HL-60 (cell line): ENCODE measurements at regions not wholly inside any gene's neighbourhood (a gene's known extent, or its start where the extent isn't known, plus 50 kb on each side); places are given as distances from the start of the nearest gene placed in this dataset.

Source experiments
- DNase-seq, 2 experiments: peaks; one replicate each; pipeline ENCODE4 v3.0.0-alpha.2; 2010 to 2020; ENCODE audit warnings: low read depth in 1 of 2, low spot score in 1 of 2
- H3K27ac ChIP-seq: fragments of 250-450 bp; sonication (Bioruptor Pico); replicated peaks from 2 replicates; pipeline ENCODE4 v1.5.1; 2020; ENCODE audit warnings: mild to moderate bottlenecking, moderate library complexity
- H3K27me3 ChIP-seq: fragments of 250-450 bp; sonication (Bioruptor Pico); 2 replicates; pipeline ENCODE4 v1.5.1; 2021; ENCODE audit warnings: mild to moderate bottlenecking, moderate library complexity; ENCODE audit not compliant: insufficient read depth, poor library complexity, severe bottlenecking
- H3K4me3 ChIP-seq: replicated peaks from 2 replicates; pipeline ENCODE4 v1.5.1; 2011; ENCODE audit warnings: mild to moderate bottlenecking, control low read depth, low read length; ENCODE audit not compliant: insufficient read depth
- CTCF ChIP-seq: IDR thresholded peaks from one replicate; pipeline ENCODE4 v1.5.1; 2011; ENCODE audit warnings: low read length, control low read depth, inconsistent platforms; ENCODE audit not compliant: insufficient read depth
- GABPA ChIP-seq: IDR thresholded peaks from 2 replicates; pipeline ENCODE4 v1.6.1; 2012; ENCODE audit warnings: low read depth
- POLR2AphosphoS5 ChIP-seq: IDR thresholded peaks from 2 replicates; pipeline ENCODE4 v1.6.1; 2012; ENCODE audit warnings: low read depth
- REST ChIP-seq: IDR thresholded peaks from 2 replicates; pipeline ENCODE4 v1.6.1; 2012; ENCODE audit warnings: low read depth; ENCODE audit not compliant: insufficient replicate concordance
- SPI1 ChIP-seq: IDR thresholded peaks from 2 replicates; pipeline ENCODE4 v1.6.1; 2012; ENCODE audit warnings: low read depth, mild to moderate bottlenecking, borderline replicate concordance

GRCh38 chr2:100683231-100683630 is 120.4 kb downstream of the PDCL3 start:
- no peak overlapping the region for H3K4me3 ChIP-seq
- H3K27me3 ChIP-seq, result no peaks in the 10 kb centered on the region
- no peak for DNase-seq
- no peak overlapping the region for H3K27ac ChIP-seq
- TF ChIP-seq REST (no peak), GABPA (no peak), POLR2AphosphoS5 (no peak), SPI1 (no peak), CTCF (no peak)

GRCh38 chr2:100691846-100692245 is 128.1 kb upstream of the NPAS2 start:
- no peak for DNase-seq
- TF ChIP-seq POLR2AphosphoS5, result no peak
- Histone ChIP-seq H3K27me3 (peaks cover 2% of the 10 kb centered on the region), H3K27ac (no peak overlapping the region), H3K4me3 (no peak overlapping the region)

GRCh38 chr2:100692381-100692780 is 127.6 kb upstream of the NPAS2 start:
- Histone ChIP-seq H3K27me3 (peaks cover 2% of the 10 kb centered on the region), H3K27ac (no peak overlapping the region), H3K4me3 (no peak overlapping the region)
- no peak for DNase-seq
- no peak for TF ChIP-seq SPI1
- TF ChIP-seq REST, result no peak
- no peak for TF ChIP-seq GABPA

GRCh38 chr2:100692906-100693305 is 127.0 kb upstream of the NPAS2 start:
- DNase-seq, result no peak
- peaks cover 2% of the 10 kb centered on the region for H3K27me3 ChIP-seq

More at GRCh38 chr2:100692906-100693305, 127.0 kb upstream of the NPAS2 start:
- TF ChIP-seq REST (no peak), CTCF (no peak), POLR2AphosphoS5 (no peak), SPI1 (no peak), GABPA (no peak)
- no peak overlapping the region for H3K4me3 ChIP-seq
- H3K27ac ChIP-seq, result no peak overlapping the region
